Activated T-helper 1 cell treated with Interleukin-2 at 50 U/mL for 16 hours (primary cell): ENCODE measurements at regions not wholly inside any gene's neighbourhood (a gene's known extent, or its start where the extent isn't known, plus 50 kb on each side); places are given as distances from the start of the nearest gene placed in this dataset.

ENCODE experiments used
- DNase-seq: peaks from one replicate; pipeline ENCODE4 v3.0.0-alpha.2; 2020; ENCODE audit warnings: low read depth

DNA sequence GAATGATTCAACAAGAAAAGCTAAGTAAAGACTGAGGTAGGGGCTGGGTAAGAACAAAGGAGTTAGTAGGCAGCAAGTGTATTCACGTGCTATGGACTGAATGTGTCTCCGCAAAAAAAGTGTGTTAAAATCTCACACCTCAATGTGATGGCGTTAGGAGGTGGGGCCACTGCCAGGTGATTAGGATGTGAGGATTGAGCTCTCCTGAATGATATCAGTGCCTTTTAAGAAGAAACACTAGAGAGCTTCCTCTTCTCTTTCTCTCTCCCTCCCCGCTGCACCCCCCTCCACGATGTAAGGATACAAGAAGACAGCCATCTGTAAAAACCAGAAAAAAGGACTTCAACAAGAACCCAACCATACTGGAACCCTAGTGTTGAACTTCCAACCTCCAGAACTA lies 396.1 kb upstream of the PLXNA2 start:
- DNase-seq, result no peak

DNA sequence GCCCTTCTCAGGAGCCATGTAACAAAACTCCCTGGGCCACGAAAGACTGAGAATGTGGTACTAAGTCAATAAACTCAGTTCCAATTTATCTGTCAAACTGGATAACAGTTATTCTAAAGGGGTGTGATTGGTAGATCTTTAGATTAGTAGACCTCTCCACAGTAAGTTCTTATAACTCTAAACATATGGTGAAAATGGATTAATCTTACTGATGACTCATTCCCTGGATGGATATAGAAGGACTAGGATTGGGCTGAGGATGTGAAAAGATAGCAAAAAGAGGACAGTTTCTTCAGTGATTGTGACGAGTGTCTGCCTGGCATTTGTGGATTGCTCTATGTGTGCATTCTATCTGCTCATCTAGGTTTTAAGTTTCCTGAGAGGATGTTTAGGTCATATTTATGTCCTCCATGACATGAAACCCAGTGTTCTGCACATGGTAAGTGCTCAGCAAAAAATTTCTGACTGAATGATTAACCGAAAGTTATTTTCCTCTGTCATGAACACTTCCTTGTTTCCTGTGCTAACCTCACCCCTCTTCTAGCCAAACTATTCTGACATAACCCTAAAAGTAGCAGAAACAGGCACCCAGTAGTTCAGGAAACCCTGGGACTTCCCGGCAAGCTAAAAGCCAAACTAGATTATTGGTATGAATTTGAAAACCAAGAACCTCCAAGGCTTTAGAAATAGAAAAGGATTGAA lies 397.5 kb upstream of the PLXNA2 start:
- DNase-seq, result no peak

DNA sequence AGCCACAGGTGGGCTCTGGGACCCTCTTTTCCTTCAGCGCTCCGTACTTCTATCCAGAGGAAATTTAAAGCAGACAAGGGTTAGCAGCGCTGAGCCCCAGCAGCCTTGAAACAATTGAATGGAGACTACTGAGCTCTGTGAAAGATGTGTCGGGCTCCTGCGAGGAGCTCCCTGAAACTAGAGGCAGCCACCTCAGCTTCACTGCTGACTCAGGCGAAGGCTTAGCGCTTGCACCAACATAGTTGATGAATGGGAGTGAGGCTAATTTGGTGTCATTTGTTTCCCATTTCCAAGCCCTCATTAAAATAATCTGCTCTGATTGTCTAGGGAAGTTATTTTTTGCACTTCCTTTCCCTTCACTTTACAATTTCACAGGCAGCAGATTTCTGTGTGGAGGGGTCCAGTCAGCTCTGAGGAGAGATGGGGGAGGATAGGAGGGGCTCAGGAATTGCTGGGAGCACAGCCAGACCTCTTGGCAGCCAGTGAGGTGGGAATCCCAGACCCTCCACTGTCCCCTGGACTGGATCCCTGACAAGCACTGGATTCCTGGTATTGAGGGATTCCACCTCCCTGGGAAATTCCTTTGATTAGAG lies 398.9 kb upstream of the PLXNA2 start:
- DNase-seq, result no peak

- no peak for DNase-seq
Observed at GRCh38 chr1:208644401-208645160, 400.4 kb upstream of the PLXNA2 start.

GRCh38 chr1:208646431-208646830 lies 402.2 kb upstream of the PLXNA2 start:
- DNase-seq, result no peak

DNA sequence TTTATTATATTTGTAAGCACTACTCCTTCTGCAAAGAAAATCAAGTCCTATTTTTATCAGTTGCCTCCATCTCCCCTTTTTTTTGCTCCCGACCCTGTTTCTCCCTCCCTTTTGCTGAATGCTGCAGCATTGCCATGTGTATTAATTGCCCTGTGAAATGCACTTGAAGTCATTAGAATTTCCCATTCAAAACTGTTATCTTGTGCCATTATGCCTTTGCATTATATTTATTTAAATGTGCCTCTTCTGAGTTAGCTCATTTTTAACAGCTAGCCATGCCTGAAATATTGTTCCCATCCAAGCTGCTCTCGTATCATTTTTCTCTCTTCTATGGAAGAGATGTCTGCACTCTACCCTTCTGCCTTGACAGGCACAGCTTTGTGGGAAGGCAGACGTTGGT lies 404.0 kb upstream of the PLXNA2 start:
- DNase-seq, result no peak

- no peak for DNase-seq
Observed at GRCh38 chr1:208652296-208653160, 408.3 kb upstream of the PLXNA2 start.

GRCh38 chr1:208653426-208653825 lies 409.2 kb upstream of the PLXNA2 start:
- no peak for DNase-seq

GRCh38 chr1:208654241-208654640 lies 410.1 kb upstream of the PLXNA2 start:
- DNase-seq, result no peak

DNA sequence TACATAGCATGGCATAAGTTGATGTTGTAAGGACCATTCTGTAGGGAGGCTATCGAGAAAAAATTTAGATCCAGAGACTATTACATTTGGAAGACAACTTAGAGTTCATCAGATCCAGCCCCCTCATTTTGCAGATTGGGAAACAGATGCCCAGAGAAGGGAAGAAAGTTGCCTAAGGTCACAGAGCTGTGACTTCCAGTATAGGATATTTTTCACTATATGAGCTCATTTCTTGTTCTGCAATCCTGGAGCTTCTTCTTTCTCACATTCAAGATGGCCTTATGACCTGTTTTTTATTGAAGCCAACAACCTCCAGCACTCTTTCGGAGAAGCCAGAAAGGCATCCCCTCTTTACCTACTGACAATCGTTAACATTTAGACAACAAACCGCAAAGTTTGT lies 421.8 kb upstream of the PLXNA2 start:
- no peak for DNase-seq

- no peak for DNase-seq
Observed at GRCh38 chr1:208668991-208669390, 424.8 kb upstream of the PLXNA2 start.

DNA sequence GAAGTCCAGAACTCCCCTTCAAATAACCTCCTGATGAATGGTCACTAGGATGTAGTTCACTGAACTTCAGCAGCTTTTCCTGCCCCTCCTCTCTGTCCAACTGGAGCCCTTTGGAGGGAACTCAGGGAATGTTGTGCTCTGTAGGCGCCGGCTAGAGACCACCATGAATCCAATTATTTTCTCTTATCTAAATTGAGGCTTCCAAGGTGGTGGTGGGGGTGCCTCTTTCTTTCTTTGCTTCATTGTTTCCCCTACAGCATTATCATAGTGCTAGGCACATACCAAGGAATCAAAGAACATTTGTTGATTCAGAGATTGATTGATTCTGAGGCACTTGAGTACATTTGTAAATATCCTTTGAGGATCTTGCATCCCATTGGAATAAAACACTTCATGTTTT lies 426.6 kb upstream of the PLXNA2 start:
- no peak for DNase-seq

DNA sequence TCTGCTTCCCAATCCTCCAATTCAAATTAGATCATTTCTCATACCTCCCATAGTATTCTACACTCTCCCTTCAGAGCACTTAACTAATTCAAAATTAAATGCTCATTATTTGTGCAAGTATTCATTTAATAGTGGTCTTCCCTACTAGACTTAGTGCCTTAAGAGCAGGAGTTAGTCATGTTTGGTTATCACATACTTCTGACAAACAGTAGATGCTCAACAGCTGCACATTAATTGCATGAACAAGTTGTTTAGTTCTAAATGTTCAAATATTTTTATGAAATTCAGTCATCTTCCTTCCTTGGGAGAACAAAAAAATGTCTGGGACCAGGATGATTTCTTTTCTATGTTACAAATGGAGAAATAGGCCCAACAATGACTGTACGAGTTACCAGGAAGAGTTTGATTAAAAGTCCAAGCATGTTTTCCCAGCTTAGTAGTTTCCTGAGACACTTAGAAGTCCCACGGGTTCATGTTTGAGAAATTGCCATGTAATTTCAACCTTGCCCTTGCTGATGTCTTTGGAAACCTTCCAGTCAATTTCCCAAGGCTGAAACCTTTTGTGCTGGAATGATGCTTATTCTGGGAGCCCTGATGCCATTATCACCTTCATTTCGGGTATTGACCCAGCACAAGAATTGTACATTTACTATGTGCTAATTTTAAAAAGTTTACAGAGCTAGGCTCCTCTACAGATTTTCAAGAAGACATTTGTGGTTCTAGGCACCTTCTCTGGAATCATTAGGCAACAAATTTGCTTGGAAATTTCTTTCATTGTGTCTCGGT lies 437.9 kb upstream of the PLXNA2 start:
- no peak for DNase-seq

- no peak for DNase-seq
Observed at GRCh38 chr1:208682664-208683013, 438.5 kb upstream of the PLXNA2 start.

DNA sequence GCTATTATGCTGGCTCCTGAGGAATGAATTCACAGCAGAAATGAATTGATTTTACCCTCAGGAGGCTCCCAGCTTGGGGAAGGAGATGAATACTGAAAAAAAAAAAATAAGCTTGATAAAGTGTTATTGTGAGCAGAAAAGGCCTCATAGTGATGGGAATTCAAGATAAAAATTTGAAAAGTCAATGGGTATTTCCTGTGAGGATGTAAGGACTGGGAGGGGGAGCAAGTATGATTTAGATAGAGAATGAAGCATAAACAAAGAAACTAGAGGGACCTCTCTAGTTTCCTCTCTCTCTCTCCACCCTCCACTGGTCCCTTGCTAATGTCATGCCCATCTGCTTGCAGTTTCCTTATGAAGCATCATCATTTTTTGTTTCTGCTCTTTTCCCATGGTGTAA lies 439.0 kb upstream of the PLXNA2 start:
- no peak for DNase-seq

- no peak for DNase-seq
Observed at GRCh38 chr1:208684192-208684591, 440.0 kb upstream of the PLXNA2 start.

GRCh38 chr1:208686592-208686991 lies 442.4 kb upstream of the PLXNA2 start:
- DNase-seq, result no peak

DNA sequence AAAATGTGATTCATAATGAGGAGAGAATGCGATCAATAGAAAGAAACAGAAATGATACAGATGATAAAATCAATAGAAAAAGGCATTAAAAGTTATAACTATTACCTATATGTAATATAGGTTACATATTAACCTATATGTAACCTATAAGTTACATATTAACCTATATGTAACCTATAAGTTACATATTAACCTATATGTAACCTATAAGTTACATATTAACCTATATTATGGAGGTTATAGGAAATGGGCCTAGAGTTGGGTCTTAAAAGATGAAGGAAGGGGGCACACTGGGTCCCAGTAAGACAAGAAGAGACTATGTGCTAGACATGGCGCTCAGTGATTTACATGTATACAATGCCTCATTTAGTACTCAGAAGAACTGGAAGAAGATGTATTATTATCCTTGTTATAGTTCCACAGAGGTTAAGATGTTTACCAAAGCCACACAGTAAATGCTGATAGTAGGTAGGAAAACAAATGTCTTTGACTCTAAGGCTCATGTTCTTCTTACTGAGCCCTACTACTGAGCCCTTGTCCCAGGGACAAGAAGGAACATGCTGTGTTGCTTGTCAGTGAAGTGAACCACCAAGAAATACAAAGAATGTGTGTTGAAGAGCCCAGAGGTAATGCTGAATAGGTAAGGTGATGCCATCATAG lies 444.6 kb upstream of the PLXNA2 start:
- DNase-seq, result no peak

GRCh38 chr1:208691012-208691411 lies 446.8 kb upstream of the PLXNA2 start:
- DNase-seq, result no peak

- no peak for DNase-seq
Observed at GRCh38 chr1:208709981-208710380, 465.8 kb upstream of the PLXNA2 start.

DNA sequence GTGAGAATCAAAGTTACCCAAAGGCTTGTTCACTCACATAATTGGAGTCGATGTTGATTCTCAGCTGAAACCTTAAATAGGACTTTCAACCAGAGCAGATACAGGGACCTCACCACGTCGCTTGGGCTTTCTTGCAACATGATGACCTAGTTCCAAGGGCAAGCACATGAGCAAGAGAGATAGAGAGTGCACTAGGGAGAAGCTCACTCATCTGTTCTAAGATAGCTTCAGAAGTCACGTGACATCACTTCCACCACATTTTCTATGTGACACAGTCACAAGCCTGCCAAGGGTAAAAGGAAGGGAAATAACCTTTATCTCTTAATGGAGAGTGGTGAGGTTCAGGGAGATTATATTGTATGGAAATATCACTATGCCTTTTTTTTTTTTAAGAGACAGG lies 470.1 kb upstream of the PLXNA2 start:
- no peak for DNase-seq
